WI38 (cell line): ENCODE measurements at regions not wholly inside any gene's neighbourhood (a gene's known extent, or its start where the extent isn't known, plus 50 kb on each side); places are given as distances from the start of the nearest gene placed in this dataset.

Experiments used
- H3K4me3 ChIP-seq: 2 replicates; pipeline ENCODE4 v1.5.1; 2011; ENCODE audit warnings: low read depth, mild to moderate bottlenecking, control low read depth, low read length
- CTCF ChIP-seq: IDR thresholded peaks from 2 replicates; pipeline ENCODE4 v1.5.1; 2012; ENCODE audit warnings: low read depth, mild to moderate bottlenecking, control low read depth, low read length

GRCh38 chr12:78559416-78559815, 305.2 kb upstream of the SYT1 start:
- no peak for TF ChIP-seq CTCF
- no peak overlapping the region for H3K4me3 ChIP-seq

- TF ChIP-seq CTCF: no peak
- no peak overlapping the region for H3K4me3 ChIP-seq
Observed at GRCh38 chr12:78559886-78560285, 304.7 kb upstream of the SYT1 start.

GRCh38 chr12:78560633-78561032, 303.9 kb upstream of the SYT1 start:
- no peak for TF ChIP-seq CTCF

GRCh38 chr12:78562368-78563205, 302.0 kb upstream of the SYT1 start:
- H3K4me3 ChIP-seq: no peak overlapping the region
- no peak for TF ChIP-seq CTCF

More at GRCh38 chr12:78560633-78561032, 303.9 kb upstream of the SYT1 start:
- no peak overlapping the region for H3K4me3 ChIP-seq

- no peak overlapping the region for H3K4me3 ChIP-seq
- TF ChIP-seq CTCF: no peak
Observed at GRCh38 chr12:78563826-78564225, 300.7 kb upstream of the SYT1 start.

GRCh38 chr12:78566456-78566855, 298.1 kb upstream of the SYT1 start:
- no peak overlapping the region for H3K4me3 ChIP-seq
- TF ChIP-seq CTCF: no peak

GRCh38 chr12:78568321-78569020, 296.1 kb upstream of the SYT1 start:
- TF ChIP-seq CTCF: no peak
- no peak overlapping the region for H3K4me3 ChIP-seq
